Loucy (cell line): ENCODE measurements at regions not wholly inside any gene's neighbourhood (a gene's known extent, or its start where the extent isn't known, plus 50 kb on each side); places are given as distances from the start of the nearest gene placed in this dataset.

ENCODE experiments used
- H2AFZ ChIP-seq: fragments of 200-600 bp; sonication (generic); 2 replicates; pipeline ENCODE4 v1.6.0; 2016; ENCODE audit warnings: antibody characterized with exemption, mild to moderate bottlenecking, low read length, moderate library complexity
- H3F3A ChIP-seq: fragments of 200-600 bp; 2 replicates; pipeline ENCODE4 v1.6.0; 2016; ENCODE audit warnings: antibody characterized with exemption, low read depth, mild to moderate bottlenecking
- H3K27me3 ChIP-seq: fragments of 200-600 bp; sonication (generic); 2 replicates; pipeline ENCODE4 v1.6.1; 2014; ENCODE audit warnings: low read length, mild to moderate bottlenecking; ENCODE audit not compliant: insufficient read depth, poor library complexity, severe bottlenecking
- H3K36me3 ChIP-seq: fragments of 200-600 bp; sonication (generic); 2 replicates; pipeline ENCODE4 v1.6.1; 2016; ENCODE audit warnings: low read length; ENCODE audit not compliant: insufficient read depth
- H3K4me1 ChIP-seq: fragments of 200-600 bp; sonication (generic); 2 replicates; pipeline ENCODE4 v1.5.1; 2014; ENCODE audit warnings: low read length, mild to moderate bottlenecking; ENCODE audit not compliant: insufficient read depth, poor library complexity, severe bottlenecking
- H3K4me2 ChIP-seq: fragments of 200-600 bp; sonication (generic); 2 replicates; pipeline ENCODE4 v1.6.0; 2014; ENCODE audit warnings: antibody characterized with exemption, low read length, low read depth, mild to moderate bottlenecking; ENCODE audit not compliant: poor library complexity, severe bottlenecking
- H3K4me3 ChIP-seq: fragments of 200-600 bp; sonication (generic); 2 replicates; pipeline ENCODE4 v1.5.1; 2014; ENCODE audit warnings: low read length, mild to moderate bottlenecking, mixed read lengths; ENCODE audit not compliant: poor library complexity, severe bottlenecking
- H3K79me2 ChIP-seq: fragments of 200-600 bp; sonication (generic); 2 replicates; pipeline ENCODE4 v1.6.1; 2014; ENCODE audit warnings: low read length; ENCODE audit not compliant: insufficient read depth
- H3K9ac ChIP-seq: fragments of 200-600 bp; sonication (generic); 2 replicates; pipeline ENCODE4 v1.6.0; 2014; ENCODE audit warnings: mild to moderate bottlenecking, low read depth, low read length, moderate library complexity; ENCODE audit not compliant: poor library complexity, severe bottlenecking
- H3K9me2 ChIP-seq: fragments of 200-600 bp; sonication (generic); replicated peaks from 2 replicates; pipeline ENCODE4 v1.6.1; 2016; ENCODE audit warnings: low read depth, low read length, mixed read lengths
- H3K9me3 ChIP-seq: fragments of 200-600 bp; sonication (generic); 2 replicates; pipeline ENCODE4 v1.6.1; 2014; ENCODE audit warnings: mild to moderate bottlenecking, antibody characterized with exemption, low read length, low read depth; ENCODE audit not compliant: insufficient read depth
- H4K20me1 ChIP-seq: fragments of 200-600 bp; sonication (generic); 2 replicates; pipeline ENCODE4 v1.6.0; 2014; ENCODE audit warnings: antibody characterized with exemption, low read length, mild to moderate bottlenecking; ENCODE audit not compliant: insufficient read depth, poor library complexity, severe bottlenecking
- CTCF ChIP-seq: fragments of 200-600 bp; sonication (generic); conservative IDR thresholded peaks from 2 replicates; pipeline ENCODE4 v1.5.1; 2014; ENCODE audit warnings: mild to moderate bottlenecking, antibody characterized with exemption, low read length
- EZH2phosphoT487 ChIP-seq: fragments of 200-600 bp; IDR thresholded peaks from 2 replicates; pipeline ENCODE4 v1.6.1; 2018; ENCODE audit warnings: antibody characterized with exemption, mild to moderate bottlenecking, moderate library complexity, borderline replicate concordance

- no peak overlapping the region for H3K4me3 ChIP-seq
- no peaks in the 10 kb centered on the region for H3K9me2 ChIP-seq
- no peak overlapping the region for H3K4me2 ChIP-seq
- H4K20me1 ChIP-seq = no peaks in the 10 kb centered on the region
- H3K79me2 ChIP-seq = no peaks in the 10 kb centered on the region
- H3K9ac ChIP-seq = no peak overlapping the region
- H3K36me3 ChIP-seq = no peaks in the 10 kb centered on the region
- TF ChIP-seq CTCF (no peak), EZH2phosphoT487 (no peak)
- peaks cover 28% of the 10 kb centered on the region for H3K4me1 ChIP-seq
- H2AFZ ChIP-seq = no peak overlapping the region
- H3K9me3 ChIP-seq = no peaks in the 10 kb centered on the region
- no peaks in the 10 kb centered on the region for H3F3A ChIP-seq
- H3K27me3 ChIP-seq = no peaks in the 10 kb centered on the region
These were observed 112.7 kb upstream of the DLX2 start for GRCh38 chr2:172215172-172215935.

- Histone ChIP-seq H3F3A (no peaks in the 10 kb centered on the region), H3K79me2 (no peaks in the 10 kb centered on the region), H3K4me1 (peaks cover 29% of the 10 kb centered on the region), H3K4me3 (no peak overlapping the region), H3K9me2 (no peaks in the 10 kb centered on the region), H3K27me3 (no peaks in the 10 kb centered on the region), H2AFZ (no peak overlapping the region), H3K4me2 (no peak overlapping the region), H3K9me3 (no peaks in the 10 kb centered on the region), H4K20me1 (no peaks in the 10 kb centered on the region), H3K36me3 (no peaks in the 10 kb centered on the region), H3K9ac (no peak overlapping the region)
- TF ChIP-seq CTCF (no peak), EZH2phosphoT487 (no peak)
These were observed 113.2 kb upstream of the DLX2 start for GRCh38 chr2:172215936-172216335.

- H3K79me2 ChIP-seq = no peaks in the 10 kb centered on the region
- H3K9me2 ChIP-seq = no peaks in the 10 kb centered on the region
- H3K4me3 ChIP-seq = no peak overlapping the region
- H3K9me3 ChIP-seq = no peaks in the 10 kb centered on the region
- no peaks in the 10 kb centered on the region for H3K27me3 ChIP-seq
- no peak overlapping the region for H2AFZ ChIP-seq
- no peaks in the 10 kb centered on the region for H3K36me3 ChIP-seq
- no peak overlapping the region for H3K4me2 ChIP-seq
- no peaks in the 10 kb centered on the region for H3F3A ChIP-seq
- TF ChIP-seq EZH2phosphoT487 (no peak), CTCF (no peak)
- H4K20me1 ChIP-seq = no peaks in the 10 kb centered on the region
- peaks cover 29% of the 10 kb centered on the region for H3K4me1 ChIP-seq
- H3K9ac ChIP-seq = no peak overlapping the region
These were observed 113.8 kb upstream of the DLX2 start for GRCh38 chr2:172216477-172216876.
